ENCODE measurements at regions not wholly inside any gene's neighbourhood (a gene's known extent, or its start where the extent isn't known, plus 50 kb on each side); places are given as distances from the start of the nearest gene placed in this dataset.

DNA sequence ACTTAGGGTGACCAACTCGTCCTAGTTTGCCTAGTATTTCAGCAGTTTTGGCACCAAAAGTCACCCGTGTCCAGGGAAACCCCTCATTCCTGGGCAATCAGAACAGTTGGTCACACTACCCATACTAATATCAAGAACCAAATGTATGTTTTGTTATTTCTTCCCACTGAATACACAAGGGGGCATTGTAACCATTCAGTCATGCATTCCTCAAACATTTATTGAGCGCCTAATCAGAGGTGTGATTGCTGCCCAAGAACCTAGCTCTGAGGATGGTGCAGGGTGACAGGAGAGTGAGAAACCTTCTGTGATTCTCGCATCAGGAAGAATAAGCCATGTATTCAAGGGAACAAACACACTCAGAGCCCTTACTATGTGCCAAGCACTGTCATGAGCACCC, 69.8 kb upstream of the RAI2 start:
- TF ChIP-seq, protein P1, sequence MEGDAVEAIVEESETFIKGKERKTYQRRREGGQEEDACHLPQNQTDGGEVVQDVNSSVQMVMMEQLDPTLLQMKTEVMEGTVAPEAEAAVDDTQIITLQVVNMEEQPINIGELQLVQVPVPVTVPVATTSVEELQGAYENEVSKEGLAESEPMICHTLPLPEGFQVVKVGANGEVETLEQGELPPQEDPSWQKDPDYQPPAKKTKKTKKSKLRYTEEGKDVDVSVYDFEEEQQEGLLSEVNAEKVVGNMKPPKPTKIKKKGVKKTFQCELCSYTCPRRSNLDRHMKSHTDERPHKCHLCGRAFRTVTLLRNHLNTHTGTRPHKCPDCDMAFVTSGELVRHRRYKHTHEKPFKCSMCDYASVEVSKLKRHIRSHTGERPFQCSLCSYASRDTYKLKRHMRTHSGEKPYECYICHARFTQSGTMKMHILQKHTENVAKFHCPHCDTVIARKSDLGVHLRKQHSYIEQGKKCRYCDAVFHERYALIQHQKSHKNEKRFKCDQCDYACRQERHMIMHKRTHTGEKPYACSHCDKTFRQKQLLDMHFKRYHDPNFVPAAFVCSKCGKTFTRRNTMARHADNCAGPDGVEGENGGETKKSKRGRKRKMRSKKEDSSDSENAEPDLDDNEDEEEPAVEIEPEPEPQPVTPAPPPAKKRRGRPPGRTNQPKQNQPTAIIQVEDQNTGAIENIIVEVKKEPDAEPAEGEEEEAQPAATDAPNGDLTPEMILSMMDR (IDR thresholded peaks at IDR 0.05; ENCODE audit: low read depth, low read length, missing input control) = no peak
- TF ChIP-seq, protein P2, sequence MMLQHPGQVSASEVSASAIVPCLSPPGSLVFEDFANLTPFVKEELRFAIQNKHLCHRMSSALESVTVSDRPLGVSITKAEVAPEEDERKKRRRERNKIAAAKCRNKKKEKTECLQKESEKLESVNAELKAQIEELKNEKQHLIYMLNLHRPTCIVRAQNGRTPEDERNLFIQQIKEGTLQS (IDR thresholded peaks at IDR 0.05) = no peak
- TF ChIP-seq, protein P3, sequence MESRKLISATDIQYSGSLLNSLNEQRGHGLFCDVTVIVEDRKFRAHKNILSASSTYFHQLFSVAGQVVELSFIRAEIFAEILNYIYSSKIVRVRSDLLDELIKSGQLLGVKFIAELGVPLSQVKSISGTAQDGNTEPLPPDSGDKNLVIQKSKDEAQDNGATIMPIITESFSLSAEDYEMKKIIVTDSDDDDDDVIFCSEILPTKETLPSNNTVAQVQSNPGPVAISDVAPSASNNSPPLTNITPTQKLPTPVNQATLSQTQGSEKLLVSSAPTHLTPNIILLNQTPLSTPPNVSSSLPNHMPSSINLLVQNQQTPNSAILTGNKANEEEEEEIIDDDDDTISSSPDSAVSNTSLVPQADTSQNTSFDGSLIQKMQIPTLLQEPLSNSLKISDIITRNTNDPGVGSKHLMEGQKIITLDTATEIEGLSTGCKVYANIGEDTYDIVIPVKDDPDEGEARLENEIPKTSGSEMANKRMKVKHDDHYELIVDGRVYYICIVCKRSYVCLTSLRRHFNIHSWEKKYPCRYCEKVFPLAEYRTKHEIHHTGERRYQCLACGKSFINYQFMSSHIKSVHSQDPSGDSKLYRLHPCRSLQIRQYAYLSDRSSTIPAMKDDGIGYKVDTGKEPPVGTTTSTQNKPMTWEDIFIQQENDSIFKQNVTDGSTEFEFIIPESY (IDR thresholded peaks at IDR 0.05) = no peak
